Colonic mucosa (tissue), 4 donors: ENCODE measurements at regions not wholly inside any gene's neighbourhood (a gene's known extent, or its start where the extent isn't known, plus 50 kb on each side); places are given as distances from the start of the nearest gene placed in this dataset.
"Not testable (repeated sequence)": the region's sequence is repeated elsewhere in the genome, so short reads cannot be mapped to it uniquely, and the experiment has no call there.

Experiments
- DNase-seq: peaks from one replicate; pipeline ENCODE4 v3.0.0-alpha.2; 2020
- H3K27ac ChIP-seq: fragments of 200-600 bp; one replicate; pipeline ENCODE4 v1.8.0; 2021
- H3K27me3 ChIP-seq: fragments of 200-600 bp; one replicate; pipeline ENCODE4 v1.8.0; 2021
- H3K36me3 ChIP-seq: fragments of 200-600 bp; one replicate; pipeline ENCODE4 v1.8.0; 2021
- H3K4me1 ChIP-seq: fragments of 200-600 bp; one replicate; pipeline ENCODE4 v1.8.0; 2021; ENCODE audit warnings: mild to moderate bottlenecking
- H3K4me3 ChIP-seq: fragments of 200-600 bp; one replicate; pipeline ENCODE4 v1.8.0; 2021
- H3K9ac ChIP-seq, 2 donors: one replicate each; pipeline ENCODE4 v1.7.0; 2013; ENCODE audit warnings: control low read depth in 2 of 2, low read depth in 2 of 2, low read length in 2 of 2
- H3K9me3 ChIP-seq: fragments of 200-600 bp; one replicate; pipeline ENCODE4 v1.8.0; 2021
- CTCF ChIP-seq: fragments of 200-600 bp; IDR thresholded peaks from one replicate; pipeline ENCODE4 v1.8.0; 2022; ENCODE audit warnings: antibody characterized with exemption, mild to moderate bottlenecking
- intact Hi-C: fragments of 100-400 bp; cut with DNase I; formaldehyde crosslinking; loops from one replicate; pipeline ENCODE4 v1.14.1; 2022
- donor health status: healthy.
- donor health status: DM: no; HTN: no; CAD: no.
- donor health status: DM: no; HTN: no; CAD: no.

- H3K4me3 ChIP-seq = no peak overlapping the region
- intact Hi-C loops = no loop called here
Measured at GRCh38 chr2:7868836-7869235, 813.0 kb upstream of the ID2 start.

GRCh38 chr2:7876445-7876844, 805.4 kb upstream of the ID2 start:
- H3K4me3 ChIP-seq, H3K27ac ChIP-seq, H3K9me3 ChIP-seq, DNase-seq, H3K27me3 ChIP-seq, H3K9ac ChIP-seq, intact Hi-C loops, H3K36me3 ChIP-seq, H3K4me1 ChIP-seq: not testable (repeated sequence)

More at GRCh38 chr2:7868836-7869235, 813.0 kb upstream of the ID2 start:
- no peak for DNase-seq
- no peak for TF ChIP-seq CTCF
- H3K4me1 ChIP-seq = no peaks in the 10 kb centered on the region
- H3K27ac ChIP-seq = no peak overlapping the region
- H3K36me3 ChIP-seq = no peaks in the 10 kb centered on the region
- no peak overlapping the region for H3K9ac ChIP-seq
- H3K27me3 ChIP-seq = no peaks in the 10 kb centered on the region
- no peaks in the 10 kb centered on the region for H3K9me3 ChIP-seq

- H3K4me3 ChIP-seq, H3K36me3 ChIP-seq, DNase-seq, H3K9ac ChIP-seq, H3K9me3 ChIP-seq, intact Hi-C loops, H3K27me3 ChIP-seq, H3K27ac ChIP-seq, H3K4me1 ChIP-seq: not testable (repeated sequence)
Measured at GRCh38 chr2:7878266-7878665, 803.6 kb upstream of the ID2 start.

- Histone ChIP-seq H3K36me3 (no peaks in the 10 kb centered on the region), H3K4me3 (no peak overlapping the region), H3K27me3 (no peaks in the 10 kb centered on the region), H3K9ac (no peak overlapping the region), H3K4me1 (no peaks in the 10 kb centered on the region), H3K27ac (no peak overlapping the region), H3K9me3 (no peaks in the 10 kb centered on the region)
- DNase-seq = no peak
- no peak for TF ChIP-seq CTCF
- intact Hi-C loops = no loop called here
Measured at GRCh38 chr2:7878786-7879482, 802.9 kb upstream of the ID2 start.

- no peak for DNase-seq
- Histone ChIP-seq H3K4me3 (no peak overlapping the region), H3K27me3 (no peaks in the 10 kb centered on the region), H3K4me1 (no peaks in the 10 kb centered on the region), H3K27ac (no peak overlapping the region), H3K9me3 (no peaks in the 10 kb centered on the region), H3K36me3 (no peaks in the 10 kb centered on the region), H3K9ac (no peak overlapping the region)
- TF ChIP-seq CTCF = no peak
- intact Hi-C loops = no loop called here
Measured at GRCh38 chr2:7879483-7879835, 802.4 kb upstream of the ID2 start.

- Histone ChIP-seq H3K9ac (no peak overlapping the region), H3K27ac (no peak overlapping the region), H3K4me1 (no peaks in the 10 kb centered on the region), H3K9me3 (no peaks in the 10 kb centered on the region), H3K36me3 (no peaks in the 10 kb centered on the region), H3K4me3 (no peak overlapping the region), H3K27me3 (no peaks in the 10 kb centered on the region)
- no peak for TF ChIP-seq CTCF
- intact Hi-C loops = no loop called here
- no peak for DNase-seq
Measured at GRCh38 chr2:7880126-7880525, 801.7 kb upstream of the ID2 start.
